H1 (cell line): ENCODE measurements at regions not wholly inside any gene's neighbourhood (a gene's known extent, or its start where the extent isn't known, plus 50 kb on each side); places are given as distances from the start of the nearest gene placed in this dataset.

Experiments
- CHD1 ChIP-seq: IDR thresholded peaks from 2 replicates; pipeline ENCODE4 v1.6.1; 2012; ENCODE audit warnings: low read depth, low read length, improper control_type of control experiment
- CHD2 ChIP-seq: IDR thresholded peaks from 2 replicates; pipeline ENCODE4 v1.6.1; 2012; ENCODE audit warnings: low read length, improper control_type of control experiment
- JUN ChIP-seq: IDR thresholded peaks from 2 replicates; pipeline ENCODE4 v1.6.1; 2011; ENCODE audit warnings: low read depth, mild to moderate bottlenecking, improper control_type of control experiment, low read length

DNA sequence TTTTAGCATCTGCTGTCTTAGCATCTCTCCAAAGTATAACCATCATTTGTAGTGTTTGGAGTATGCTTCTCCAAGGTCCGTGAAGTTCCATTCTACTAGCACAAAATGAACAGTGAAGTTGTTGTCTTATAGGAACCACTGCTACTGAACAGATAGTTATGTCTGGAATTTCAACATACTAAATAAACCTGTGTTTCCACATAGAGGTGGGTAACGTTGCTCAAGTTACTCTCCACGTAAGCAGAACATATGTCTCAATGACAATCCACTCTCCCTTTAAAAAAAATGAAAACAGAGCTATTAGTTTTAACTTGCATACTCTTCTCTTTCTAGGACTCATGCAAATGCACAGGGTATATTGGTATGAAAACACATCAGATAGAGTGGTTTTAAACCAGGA lies 184.3 kb upstream of the TRPC4 start (continued):
- TF ChIP-seq CHD2 (no peak), CHD1 (no peak), JUN (no peak)
